Hepatocyte (in vitro differentiated cells): ENCODE measurements at regions not wholly inside any gene's neighbourhood (a gene's known extent, or its start where the extent isn't known, plus 50 kb on each side); places are given as distances from the start of the nearest gene placed in this dataset.
"Not testable (repeated sequence)": the region's sequence is repeated elsewhere in the genome, so short reads cannot be mapped to it uniquely, and the experiment has no call there.

Experiments
- DNase-seq: peaks from one replicate; pipeline ENCODE4 v3.0.0-alpha.2; 2016; ENCODE audit warnings: low spot score
- H2AFZ ChIP-seq: fragments of 200-600 bp; sonication (generic); 2 replicates; pipeline ENCODE4 v1.6.0; 2016; ENCODE audit warnings: antibody characterized with exemption, mild to moderate bottlenecking
- H3K27ac ChIP-seq: fragments of 200-600 bp; sonication (generic); 2 replicates; pipeline ENCODE4 v1.5.1; 2016; ENCODE audit warnings: mild to moderate bottlenecking
- H3K27me3 ChIP-seq: fragments of 200-600 bp; sonication (generic); 2 replicates; pipeline ENCODE4 v1.6.1; 2016
- H3K36me3 ChIP-seq: fragments of 200-600 bp; sonication (generic); replicated peaks from 2 replicates; pipeline ENCODE4 v1.5.1; 2016; ENCODE audit warnings: low read depth; ENCODE audit not compliant: insufficient read depth
- H3K4me1 ChIP-seq: fragments of 200-600 bp; sonication (generic); 2 replicates; pipeline ENCODE4 v1.5.1; 2016; ENCODE audit warnings: mild to moderate bottlenecking, moderate library complexity; ENCODE audit not compliant: insufficient read depth
- H3K4me2 ChIP-seq: fragments of 200-600 bp; sonication (generic); 2 replicates; pipeline ENCODE4 v1.6.0; 2016
- H3K4me3 ChIP-seq: fragments of 200-600 bp; sonication (generic); 2 replicates; pipeline ENCODE4 v1.5.1; 2016; ENCODE audit warnings: mild to moderate bottlenecking
- H3K79me2 ChIP-seq: fragments of 200-600 bp; sonication (generic); 2 replicates; pipeline ENCODE4 v1.6.0; 2017; ENCODE audit warnings: mild to moderate bottlenecking
- H3K9me2 ChIP-seq: fragments of 200-600 bp; sonication (generic); replicated peaks from 2 replicates; pipeline ENCODE4 v1.6.0; 2017; ENCODE audit warnings: mild to moderate bottlenecking; ENCODE audit not compliant: insufficient read depth
- H3K9me3 ChIP-seq: fragments of 200-600 bp; sonication (generic); 2 replicates; pipeline ENCODE4 v1.5.1; 2016; ENCODE audit warnings: low read depth, mild to moderate bottlenecking
- H4K20me1 ChIP-seq: fragments of 200-600 bp; sonication (generic); 2 replicates; pipeline ENCODE4 v1.6.0; 2016; ENCODE audit warnings: mild to moderate bottlenecking; ENCODE audit not compliant: insufficient read depth, poor library complexity, severe bottlenecking
- CTCF ChIP-seq: fragments of 200-600 bp; sonication (generic); IDR thresholded peaks from 2 replicates; pipeline ENCODE4 v1.5.1; 2016; ENCODE audit warnings: antibody characterized with exemption, mild to moderate bottlenecking; ENCODE audit not compliant: poor library complexity
- EZH2 ChIP-seq: fragments of 200-600 bp; sonication (generic); IDR thresholded peaks from 2 replicates; pipeline ENCODE4 v1.6.1; 2016; ENCODE audit warnings: antibody characterized with exemption, mild to moderate bottlenecking, borderline replicate concordance
- EZH2phosphoT487 ChIP-seq: fragments of 200-600 bp; sonication (generic); IDR thresholded peaks from one replicate; pipeline ENCODE4 v1.6.1; 2018; ENCODE audit warnings: antibody characterized with exemption, mild to moderate bottlenecking, low read depth, moderate library complexity; ENCODE audit not compliant: unreplicated experiment, severe bottlenecking
- whole genome bisulfite sequencing: methylation state at CpG from one replicate; pipeline ENCODE4 v1.1.6; 2016; ENCODE audit warnings: low lambda C conversion rate; ENCODE audit errors: missing lambda C conversion rate; 5-methylcytosine and 5-hydroxymethylcytosine counted together

- no peak for TF ChIP-seq EZH2
- TF ChIP-seq EZH2phosphoT487, result no peak
- TF ChIP-seq CTCF, result no peak
- no peak for DNase-seq
- Histone ChIP-seq H3K9me2 (peaks cover 2% of the 10 kb centered on the region), H3K27me3 (no peaks in the 10 kb centered on the region), H3K36me3 (no peaks in the 10 kb centered on the region), H3K4me1 (no peaks in the 10 kb centered on the region), H3K4me3 (no peak overlapping the region), H2AFZ (no peak overlapping the region), H3K27ac (no peak overlapping the region), H3K9me3 (no peaks in the 10 kb centered on the region), H3K4me2 (no peak overlapping the region), H3K79me2 (no peaks in the 10 kb centered on the region), H4K20me1 (no peaks in the 10 kb centered on the region)
These were observed 182.2 kb downstream of the COL12A1 start for GRCh38 chr6:75023634-75024033.

- no peak overlapping the region for H3K4me3 ChIP-seq
- H3K9me3 ChIP-seq, result no peaks in the 10 kb centered on the region
- no peaks in the 10 kb centered on the region for H3K27me3 ChIP-seq
- H4K20me1 ChIP-seq, result no peaks in the 10 kb centered on the region
- no peak overlapping the region for H3K27ac ChIP-seq
- H3K79me2 ChIP-seq, result no peaks in the 10 kb centered on the region
- 89% methylated on average over 1 of the region's 1 CpG for WGBS
- no peak overlapping the region for H2AFZ ChIP-seq
- no peak for DNase-seq
- no peaks in the 10 kb centered on the region for H3K36me3 ChIP-seq
- no peaks in the 10 kb centered on the region for H3K4me1 ChIP-seq
- H3K4me2 ChIP-seq, result no peak overlapping the region
- H3K9me2 ChIP-seq, result peaks cover 2% of the 10 kb centered on the region
- TF ChIP-seq CTCF, result no peak
- no peak for TF ChIP-seq EZH2phosphoT487
These were observed 184.9 kb downstream of the COL12A1 start for GRCh38 chr6:75020971-75021370.

- Histone ChIP-seq H4K20me1 (no peaks in the 10 kb centered on the region), H3K27me3 (no peaks in the 10 kb centered on the region), H3K4me3 (no peak overlapping the region), H3K79me2 (no peaks in the 10 kb centered on the region), H3K9me3 (no peaks in the 10 kb centered on the region), H3K4me2 (no peak overlapping the region), H2AFZ (no peak overlapping the region), H3K36me3 (no peaks in the 10 kb centered on the region), H3K9me2 (peaks cover 2% of the 10 kb centered on the region), H3K4me1 (no peaks in the 10 kb centered on the region), H3K27ac (no peak overlapping the region)
- whole genome bisulfite sequencing, result 93% methylated on average over 2 of the region's 2 CpGs
- TF ChIP-seq CTCF (no peak), EZH2phosphoT487 (no peak), EZH2 (no peak)
- no peak for DNase-seq
These were observed 185.5 kb downstream of the COL12A1 start for GRCh38 chr6:75020376-75020775.

DNA sequence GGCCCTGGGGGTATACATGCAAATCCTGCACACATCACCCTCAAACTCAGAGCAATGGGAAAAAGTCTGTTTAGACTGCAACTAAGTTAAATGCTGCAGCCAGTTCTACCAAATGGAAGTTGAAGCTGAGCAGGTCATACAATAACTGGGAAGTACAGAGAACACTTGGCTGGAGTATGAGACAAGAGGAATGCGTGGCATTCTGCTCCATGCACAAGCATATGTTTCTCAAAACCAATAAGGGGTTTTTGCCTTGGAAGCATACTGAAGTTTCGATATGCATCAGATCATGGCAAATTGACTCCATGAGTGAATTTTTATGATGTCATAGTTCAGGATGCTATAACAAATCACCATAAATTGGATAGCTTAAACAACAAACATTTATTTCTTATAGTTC, 193.8 kb downstream of the COL12A1 start:
- no peak overlapping the region for H2AFZ ChIP-seq
- no peaks in the 10 kb centered on the region for H3K36me3 ChIP-seq
- TF ChIP-seq CTCF (no peak), EZH2phosphoT487 (no peak), EZH2 (no peak)
- no peak overlapping the region for H3K4me3 ChIP-seq
- no peak overlapping the region for H3K4me2 ChIP-seq
- H3K27me3 ChIP-seq, result no peaks in the 10 kb centered on the region
- H3K9me2 ChIP-seq, result no peaks in the 10 kb centered on the region
- no peaks in the 10 kb centered on the region for H3K9me3 ChIP-seq
- no peak overlapping the region for H3K27ac ChIP-seq
- no peaks in the 10 kb centered on the region for H4K20me1 ChIP-seq
- no peak for DNase-seq
- 80% methylated on average over 2 of the region's 2 CpGs for WGBS
- no peaks in the 10 kb centered on the region for H3K4me1 ChIP-seq
- H3K79me2 ChIP-seq, result no peaks in the 10 kb centered on the region

DNA sequence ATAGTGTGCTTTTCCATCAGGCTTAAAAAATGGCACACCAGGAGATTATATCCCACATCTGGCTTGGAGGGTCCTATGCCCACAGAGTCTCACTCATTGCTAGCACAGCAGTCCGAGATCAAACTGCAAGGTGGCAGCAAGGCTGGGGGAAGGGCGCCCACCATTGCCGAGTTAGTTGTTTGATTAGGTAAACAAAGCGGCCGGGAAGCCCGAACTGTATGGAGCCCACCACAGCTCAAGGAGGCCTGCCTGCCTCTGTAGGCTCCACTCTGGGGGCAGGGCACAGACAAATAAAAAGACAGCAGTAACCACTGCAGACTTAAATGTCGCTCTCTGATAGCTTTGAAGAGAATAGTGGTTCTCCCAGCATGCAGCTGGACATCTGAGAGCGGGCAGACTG, 201.9 kb downstream of the COL12A1 start:
- WGBS, result 83% methylated on average over 8 of the region's 8 CpGs
- not testable (repeated sequence) for H3K4me1 ChIP-seq, H2AFZ ChIP-seq, H3K4me3 ChIP-seq, H3K4me2 ChIP-seq, H4K20me1 ChIP-seq, H3K79me2 ChIP-seq, H3K9me2 ChIP-seq, DNase-seq, H3K9me3 ChIP-seq, H3K36me3 ChIP-seq, H3K27me3 ChIP-seq, H3K27ac ChIP-seq
